ENCODE measurements at regions not wholly inside any gene's neighbourhood (a gene's known extent, or its start where the extent isn't known, plus 50 kb on each side); places are given as distances from the start of the nearest gene placed in this dataset.

DNA sequence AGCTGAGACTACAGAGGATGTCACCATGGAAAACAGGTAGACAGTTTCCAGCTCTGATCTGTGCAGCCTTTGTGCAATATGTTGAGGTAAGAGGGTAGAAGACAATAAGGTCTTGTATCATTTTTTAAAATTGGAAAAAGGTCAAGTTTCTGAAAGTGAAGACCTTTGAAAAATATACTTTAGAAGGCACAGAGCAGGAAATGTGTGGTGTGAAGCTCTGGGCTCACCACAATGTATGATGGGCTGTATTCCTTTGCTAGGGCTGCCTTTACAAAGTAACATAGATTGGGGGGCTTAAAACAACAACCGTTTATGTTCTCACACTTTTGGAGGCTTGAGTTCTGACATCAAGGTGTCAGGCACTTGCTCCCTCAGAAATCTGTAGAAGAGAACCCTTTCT lies 514.3 kb upstream of the JARID2 start:
- TF ChIP-seq, protein P1, sequence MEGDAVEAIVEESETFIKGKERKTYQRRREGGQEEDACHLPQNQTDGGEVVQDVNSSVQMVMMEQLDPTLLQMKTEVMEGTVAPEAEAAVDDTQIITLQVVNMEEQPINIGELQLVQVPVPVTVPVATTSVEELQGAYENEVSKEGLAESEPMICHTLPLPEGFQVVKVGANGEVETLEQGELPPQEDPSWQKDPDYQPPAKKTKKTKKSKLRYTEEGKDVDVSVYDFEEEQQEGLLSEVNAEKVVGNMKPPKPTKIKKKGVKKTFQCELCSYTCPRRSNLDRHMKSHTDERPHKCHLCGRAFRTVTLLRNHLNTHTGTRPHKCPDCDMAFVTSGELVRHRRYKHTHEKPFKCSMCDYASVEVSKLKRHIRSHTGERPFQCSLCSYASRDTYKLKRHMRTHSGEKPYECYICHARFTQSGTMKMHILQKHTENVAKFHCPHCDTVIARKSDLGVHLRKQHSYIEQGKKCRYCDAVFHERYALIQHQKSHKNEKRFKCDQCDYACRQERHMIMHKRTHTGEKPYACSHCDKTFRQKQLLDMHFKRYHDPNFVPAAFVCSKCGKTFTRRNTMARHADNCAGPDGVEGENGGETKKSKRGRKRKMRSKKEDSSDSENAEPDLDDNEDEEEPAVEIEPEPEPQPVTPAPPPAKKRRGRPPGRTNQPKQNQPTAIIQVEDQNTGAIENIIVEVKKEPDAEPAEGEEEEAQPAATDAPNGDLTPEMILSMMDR (IDR thresholded peaks at IDR 0.05), result no peak
- TF ChIP-seq POLR2A (IDR thresholded peaks at IDR 0.05) (no peak), EP300 (IDR thresholded peaks at IDR 0.05; ENCODE audit: low read depth) (no peak), POLR2AphosphoS5 (IDR thresholded peaks at IDR 0.05) (no peak)
